ENCODE measurements at regions not wholly inside any gene's neighbourhood (a gene's known extent, or its start where the extent isn't known, plus 50 kb on each side); places are given as distances from the start of the nearest gene placed in this dataset.

GRCh38 chr7:89934101-89934500 lies 220.2 kb upstream of the STEAP1 start:
- intact Hi-C loops (cut with DNase I), result no loop called here

DNA sequence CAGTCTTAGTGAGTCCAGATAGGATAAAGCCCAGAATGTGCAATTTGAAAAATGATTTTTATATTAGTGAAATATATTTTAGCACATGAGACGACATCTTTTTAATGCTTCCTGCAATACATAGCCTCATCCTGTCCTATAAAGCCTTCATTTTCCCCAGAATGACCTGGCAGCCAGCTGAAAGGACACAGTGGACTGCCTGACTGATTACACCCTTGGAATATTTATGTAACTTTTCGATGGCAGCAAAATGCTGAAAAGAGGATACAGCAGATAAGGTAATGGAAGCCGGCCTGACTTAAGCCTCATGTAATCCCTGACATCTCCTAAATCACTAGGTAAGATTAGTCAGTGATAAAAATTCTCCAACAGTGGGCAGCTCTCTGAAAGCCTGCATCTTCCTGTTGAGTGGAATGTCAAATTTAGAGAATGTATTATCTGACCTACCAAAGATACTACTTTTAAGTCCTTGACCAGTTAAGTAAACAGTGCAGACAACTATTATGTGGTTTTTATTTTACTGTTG lies 210.7 kb upstream of the STEAP1 start:
- H3K36me3 ChIP-seq, result no peaks in the 10 kb centered on the region
- ATAC-seq, result no peak
- no peaks in the 10 kb centered on the region for H3K4me1 ChIP-seq
- no peak for DNase-seq
- peaks cover 0 to 3% (median 0%) of the 10 kb centered on the region in 12 donors for H3K9me3 ChIP-seq
- TF ChIP-seq, protein P1, sequence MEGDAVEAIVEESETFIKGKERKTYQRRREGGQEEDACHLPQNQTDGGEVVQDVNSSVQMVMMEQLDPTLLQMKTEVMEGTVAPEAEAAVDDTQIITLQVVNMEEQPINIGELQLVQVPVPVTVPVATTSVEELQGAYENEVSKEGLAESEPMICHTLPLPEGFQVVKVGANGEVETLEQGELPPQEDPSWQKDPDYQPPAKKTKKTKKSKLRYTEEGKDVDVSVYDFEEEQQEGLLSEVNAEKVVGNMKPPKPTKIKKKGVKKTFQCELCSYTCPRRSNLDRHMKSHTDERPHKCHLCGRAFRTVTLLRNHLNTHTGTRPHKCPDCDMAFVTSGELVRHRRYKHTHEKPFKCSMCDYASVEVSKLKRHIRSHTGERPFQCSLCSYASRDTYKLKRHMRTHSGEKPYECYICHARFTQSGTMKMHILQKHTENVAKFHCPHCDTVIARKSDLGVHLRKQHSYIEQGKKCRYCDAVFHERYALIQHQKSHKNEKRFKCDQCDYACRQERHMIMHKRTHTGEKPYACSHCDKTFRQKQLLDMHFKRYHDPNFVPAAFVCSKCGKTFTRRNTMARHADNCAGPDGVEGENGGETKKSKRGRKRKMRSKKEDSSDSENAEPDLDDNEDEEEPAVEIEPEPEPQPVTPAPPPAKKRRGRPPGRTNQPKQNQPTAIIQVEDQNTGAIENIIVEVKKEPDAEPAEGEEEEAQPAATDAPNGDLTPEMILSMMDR (IDR thresholded peaks at IDR 0.05), result no peak
- TF ChIP-seq POLR2A (IDR thresholded peaks at IDR 0.05), result no peak
- intact Hi-C loops (cut with DNase I), result no loop called here
- H3K27ac ChIP-seq, result no peak overlapping the region
- 31 to 47% (median 40%) methylated on average over 3 of the region's 3 CpGs for WGBS, 4 donors
- H3K4me3 ChIP-seq, result no peak overlapping the region
- H3K27me3 ChIP-seq, result no peaks in the 10 kb centered on the region

More at GRCh38 chr7:89934101-89934500, 220.2 kb upstream of the STEAP1 start:
- H3K9me3 ChIP-seq, result peaks cover 0 to 6% (median 0%) of the 10 kb centered on the region in 12 donors
- TF ChIP-seq, protein P1 (IDR thresholded peaks at IDR 0.05), result no peak
- no peak for TF ChIP-seq POLR2A (IDR thresholded peaks at IDR 0.05)
- H3K27ac ChIP-seq, result no peak overlapping the region
- no peak overlapping the region for H3K4me3 ChIP-seq
- WGBS, 4 donors, result 21 to 39% (median 30%) methylated on average over 1 of the region's 1 CpG
- H3K27me3 ChIP-seq, result no peaks in the 10 kb centered on the region
- ATAC-seq (no peak), DNase-seq (no peak)
- H3K4me1 ChIP-seq, result no peaks in the 10 kb centered on the region
- no peaks in the 10 kb centered on the region for H3K36me3 ChIP-seq

GRCh38 chr7:89958525-89959068 lies 195.7 kb upstream of the STEAP1 start:
- intact Hi-C loops (cut with DNase I), result no loop called here
- no peaks in the 10 kb centered on the region for H3K9me3 ChIP-seq
- H3K27me3 ChIP-seq, result no peaks in the 10 kb centered on the region
- H3K4me3 ChIP-seq, result no peak overlapping the region
- H3K36me3 ChIP-seq, result no peaks in the 10 kb centered on the region
- H3K4me1 ChIP-seq, result no peaks in the 10 kb centered on the region
- TF ChIP-seq POLR2A (IDR thresholded peaks at IDR 0.05), result no peak
- TF ChIP-seq, protein P1 (IDR thresholded peaks at IDR 0.05), result no peak
- DNase-seq, result no peak
- no peak for ATAC-seq
- no peak overlapping the region for H3K27ac ChIP-seq

DNA sequence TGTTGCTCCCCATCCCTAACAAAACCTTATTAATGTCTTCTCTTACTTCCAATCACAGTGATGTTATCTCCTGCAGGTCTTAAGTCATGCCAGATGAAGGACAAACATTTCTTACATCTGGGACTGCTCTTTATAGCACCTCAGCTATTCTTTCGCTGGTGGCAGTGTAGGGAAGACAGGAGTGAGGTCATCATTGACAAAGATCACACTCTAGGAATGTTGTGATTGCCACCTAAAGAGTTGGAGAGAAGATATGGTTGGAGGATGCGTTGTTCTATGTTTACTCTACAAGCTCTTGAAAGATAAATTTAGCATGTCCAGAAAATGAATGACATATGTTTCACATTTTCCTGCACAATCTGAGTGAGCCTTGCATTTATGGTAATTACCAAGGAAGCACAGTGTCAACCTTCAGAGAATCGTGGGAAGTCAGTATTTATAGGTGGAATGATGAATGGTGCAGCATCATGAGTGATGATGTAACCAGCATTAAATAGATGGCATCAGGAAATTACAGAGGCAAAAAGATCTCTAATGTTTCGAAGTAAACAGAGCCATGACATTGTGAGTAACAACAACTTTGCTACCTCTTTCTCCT lies 188.1 kb upstream of the STEAP1 start:
- Histone ChIP-seq H3K4me3 (no peak overlapping the region), H3K4me1 (no peaks in the 10 kb centered on the region), H3K27me3 (no peaks in the 10 kb centered on the region), H3K9me3 (no peaks in the 10 kb centered on the region), H3K36me3 (no peaks in the 10 kb centered on the region), H3K27ac (no peak overlapping the region)
- intact Hi-C loops (cut with DNase I), result no loop called here
- DNase-seq (no peak), ATAC-seq (no peak)
- WGBS, 4 donors, result 55 to 61% (median 57%) methylated on average over 4 of the region's 4 CpGs
- TF ChIP-seq, protein P1 (IDR thresholded peaks at IDR 0.05), result no peak
- no peak for TF ChIP-seq POLR2A (IDR thresholded peaks at IDR 0.05)

Data from heart left ventricle (tissue), 16 donors.